ENCODE measurements at regions not wholly inside any gene's neighbourhood (a gene's known extent, or its start where the extent isn't known, plus 50 kb on each side); places are given as distances from the start of the nearest gene placed in this dataset.
"Not testable (repeated sequence)": the region's sequence is repeated elsewhere in the genome, so short reads cannot be mapped to it uniquely, and the experiment has no call there.

DNA sequence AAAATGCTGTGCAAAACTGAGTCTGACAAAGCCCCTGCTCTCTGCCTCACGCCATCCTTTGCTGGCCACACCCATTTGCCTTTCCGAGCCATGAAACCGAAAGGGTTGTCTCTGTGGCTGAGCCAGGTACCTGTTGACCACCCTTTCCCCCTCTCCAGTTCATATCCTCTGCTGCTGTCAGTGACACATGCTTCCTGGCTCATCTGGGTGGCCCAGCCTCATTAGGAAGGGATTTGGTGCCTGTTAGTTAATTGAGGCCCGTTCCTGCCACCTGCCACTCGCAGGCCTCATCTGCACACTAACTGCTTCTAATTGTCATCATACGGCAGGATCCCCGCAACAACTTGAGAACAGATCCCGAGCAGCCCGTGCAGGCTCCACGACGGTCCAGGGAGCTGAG lies 79.2 kb downstream of the OLIG1 start:
- Histone ChIP-seq H3K36me3 (no peaks in the 10 kb centered on the region), H3K4me3 (no peak overlapping the region), H3K9me3 (no peaks in the 10 kb centered on the region), H3K27ac (no peak overlapping the region), H3K4me1 (peaks cover 0 to 7% (median 0%) of the 10 kb centered on the region in 6 donors), H3K27me3 (replicated peaks in 1 of 7) (peaks cover 0 to 48% (median 0%) of the 10 kb centered on the region in 7 donors)
- intact Hi-C loops (cut with DNase I; ENCODE audit: low total_unique reads): no loop called here
- no peak for DNase-seq
- 79 to 92% (median 82%) methylated on average over 11 of the region's 11 CpGs for WGBS, 5 donors
- TF ChIP-seq, protein P1, sequence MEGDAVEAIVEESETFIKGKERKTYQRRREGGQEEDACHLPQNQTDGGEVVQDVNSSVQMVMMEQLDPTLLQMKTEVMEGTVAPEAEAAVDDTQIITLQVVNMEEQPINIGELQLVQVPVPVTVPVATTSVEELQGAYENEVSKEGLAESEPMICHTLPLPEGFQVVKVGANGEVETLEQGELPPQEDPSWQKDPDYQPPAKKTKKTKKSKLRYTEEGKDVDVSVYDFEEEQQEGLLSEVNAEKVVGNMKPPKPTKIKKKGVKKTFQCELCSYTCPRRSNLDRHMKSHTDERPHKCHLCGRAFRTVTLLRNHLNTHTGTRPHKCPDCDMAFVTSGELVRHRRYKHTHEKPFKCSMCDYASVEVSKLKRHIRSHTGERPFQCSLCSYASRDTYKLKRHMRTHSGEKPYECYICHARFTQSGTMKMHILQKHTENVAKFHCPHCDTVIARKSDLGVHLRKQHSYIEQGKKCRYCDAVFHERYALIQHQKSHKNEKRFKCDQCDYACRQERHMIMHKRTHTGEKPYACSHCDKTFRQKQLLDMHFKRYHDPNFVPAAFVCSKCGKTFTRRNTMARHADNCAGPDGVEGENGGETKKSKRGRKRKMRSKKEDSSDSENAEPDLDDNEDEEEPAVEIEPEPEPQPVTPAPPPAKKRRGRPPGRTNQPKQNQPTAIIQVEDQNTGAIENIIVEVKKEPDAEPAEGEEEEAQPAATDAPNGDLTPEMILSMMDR (IDR thresholded peaks at IDR 0.05 in 8 of 11, conservative IDR thresholded peaks at IDR 0.05 in 3 of 11): no peak
- TF ChIP-seq POLR2A (IDR thresholded peaks at IDR 0.05): no peak
- no peak for TF ChIP-seq POLR2AphosphoS5 (IDR thresholded peaks at IDR 0.05)

DNA sequence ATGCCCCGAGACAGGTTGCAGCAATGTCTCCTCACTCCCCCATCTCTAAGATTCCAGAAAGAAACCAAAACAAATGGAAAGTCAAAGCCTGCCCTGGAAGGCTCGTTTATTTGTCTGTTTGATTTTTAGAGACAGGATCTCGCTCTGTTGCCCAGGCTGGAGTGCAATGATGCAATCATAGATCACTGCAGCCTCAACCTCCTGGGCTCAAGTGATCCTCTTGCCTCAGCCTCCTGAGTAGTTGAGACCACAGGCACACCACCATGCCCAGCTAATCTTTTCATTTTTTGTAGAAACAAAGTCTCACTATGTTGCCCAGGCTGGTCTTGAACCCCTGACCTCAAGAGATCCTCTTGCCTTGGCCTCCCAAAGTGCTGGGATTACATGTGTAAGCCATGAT lies 78.8 kb upstream of the IFNAR2 start:
- H3K27me3 ChIP-seq (replicated peaks in 1 of 7): peaks cover 0 to 56% (median 0%) of the 10 kb centered on the region in 7 donors
- H3K36me3 ChIP-seq; H3K4me1 ChIP-seq; DNase-seq; intact Hi-C loops (cut with DNase I; ENCODE audit: low total_unique reads); H3K9me3 ChIP-seq; H3K4me3 ChIP-seq; H3K27ac ChIP-seq: not testable (repeated sequence)
- 78 to 92% (median 85%) methylated on average over 3 of the region's 3 CpGs for WGBS, 5 donors

DNA sequence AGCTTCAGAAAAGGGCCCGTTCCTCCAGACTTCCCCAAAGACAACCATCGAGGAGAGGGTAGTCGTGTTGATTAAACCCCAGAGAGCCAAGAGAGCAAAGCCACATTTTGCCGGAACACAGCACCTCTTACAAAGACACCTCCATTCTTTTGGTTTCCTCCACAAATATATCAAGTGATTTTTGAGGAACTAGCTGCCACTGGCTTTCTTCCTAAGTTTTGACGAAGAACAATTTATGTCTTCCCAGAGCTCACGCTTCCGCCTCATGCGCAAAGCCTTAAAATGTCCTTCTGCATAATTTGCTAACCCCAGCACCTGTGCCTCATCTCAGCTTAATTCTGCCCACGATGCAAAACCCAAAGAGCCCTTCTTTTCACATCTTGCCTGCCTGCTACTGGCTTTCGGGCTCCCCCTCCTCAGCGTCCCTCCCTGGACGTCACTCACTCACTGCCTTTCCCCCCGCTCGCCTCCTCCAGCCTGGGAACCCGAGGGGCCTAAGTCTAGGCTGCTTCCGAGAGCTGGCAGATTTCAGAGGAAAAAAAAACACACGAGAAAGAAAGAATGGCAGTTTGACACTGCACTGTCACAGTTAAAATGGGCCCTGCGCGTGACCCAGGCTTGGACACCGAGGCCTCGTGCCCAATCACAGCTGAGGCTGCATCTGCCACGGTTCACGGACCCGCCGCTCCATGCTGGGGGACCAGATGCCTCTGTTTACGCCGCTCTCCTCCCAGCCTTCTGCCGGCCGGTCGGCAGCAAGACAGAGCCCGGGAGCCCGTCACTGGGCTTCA lies 77.6 kb upstream of the IFNAR2 start:
- WGBS, 5 donors: 27 to 44% (median 29%) methylated on average over 32 of the region's 32 CpGs
- Histone ChIP-seq H3K4me3 (no peak overlapping the region), H3K9me3 (no peaks in the 10 kb centered on the region), H3K27me3 (replicated peaks in 1 of 7) (peaks cover 0 to 68% (median 0%) of the 10 kb centered on the region in 7 donors), H3K36me3 (no peaks in the 10 kb centered on the region), H3K27ac (no peak overlapping the region), H3K4me1 (peaks cover 0 to 7% (median 0%) of the 10 kb centered on the region in 6 donors)
- TF ChIP-seq POLR2A (IDR thresholded peaks at IDR 0.05): no peak
- TF ChIP-seq, protein P1 (IDR thresholded peaks at IDR 0.05 in 8 of 11, conservative IDR thresholded peaks at IDR 0.05 in 3 of 11): no peak
- TF ChIP-seq POLR2AphosphoS5 (IDR thresholded peaks at IDR 0.05): no peak
- no peak for DNase-seq
- intact Hi-C loops (cut with DNase I; ENCODE audit: low total_unique reads): no loop called here

DNA sequence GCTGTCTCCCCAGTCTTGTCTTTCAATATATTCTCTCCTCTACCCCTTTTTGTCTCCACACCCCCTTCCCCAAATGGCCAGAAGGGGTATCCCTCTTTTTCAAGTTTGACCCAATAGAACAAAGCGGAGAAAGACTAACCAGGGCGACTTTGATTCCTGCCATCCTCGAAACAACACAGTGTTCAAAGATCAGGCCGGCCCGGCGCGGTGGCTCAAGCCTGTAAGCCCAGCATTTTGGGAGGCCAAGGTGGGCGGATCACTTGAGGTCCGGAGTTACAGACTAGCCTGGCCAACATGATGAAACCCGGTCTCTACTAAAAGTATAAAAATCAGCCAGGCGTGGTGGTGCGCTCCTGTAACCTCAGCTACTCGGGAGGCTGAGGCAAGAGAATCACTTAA lies 77.0 kb upstream of the IFNAR2 start:
- peaks cover 0 to 74% (median 0%) of the 10 kb centered on the region in 7 donors for H3K27me3 ChIP-seq (replicated peaks in 1 of 7)
- no peak for DNase-seq
- no peak overlapping the region for H3K27ac ChIP-seq
- intact Hi-C loops (cut with DNase I; ENCODE audit: low total_unique reads): no loop called here
- peaks cover 0 to 7% (median 0%) of the 10 kb centered on the region in 6 donors for H3K4me1 ChIP-seq
- no peaks in the 10 kb centered on the region for H3K9me3 ChIP-seq
- H3K4me3 ChIP-seq: no peak overlapping the region
- no peaks in the 10 kb centered on the region for H3K36me3 ChIP-seq
- no peak for TF ChIP-seq POLR2AphosphoS5 (IDR thresholded peaks at IDR 0.05)
- TF ChIP-seq POLR2A (IDR thresholded peaks at IDR 0.05): no peak
- TF ChIP-seq, protein P1 (IDR thresholded peaks at IDR 0.05 in 8 of 11, conservative IDR thresholded peaks at IDR 0.05 in 3 of 11): no peak
- WGBS, 5 donors: 88 to 97% (median 94%) methylated on average over 13 of the region's 13 CpGs
